Esophagus muscularis mucosa (tissue), 4 donors: ENCODE measurements at regions not wholly inside any gene's neighbourhood (a gene's known extent, or its start where the extent isn't known, plus 50 kb on each side); places are given as distances from the start of the nearest gene placed in this dataset.

Experiments used
- CTCF ChIP-seq, 3 experiments: fragments of 200-600 bp in 2 of 3; fragments of 450-650 bp in 1 of 3; sonication (generic) in 2 of 3; IDR thresholded peaks; one replicate each; pipeline ENCODE4 v1.5.1; 2017 to 2019; ENCODE audit warnings: antibody characterized with exemption in 3 of 3, mild to moderate bottlenecking in 2 of 3, moderate library complexity in 1 of 3
- EP300 ChIP-seq: sonication (generic); formaldehyde crosslinking; IDR thresholded peaks from one replicate; pipeline ENCODE4 v1.6.1; 2017; ENCODE audit warnings: antibody characterized with exemption
- POLR2A ChIP-seq: fragments of 450-650 bp; IDR thresholded peaks from one replicate; pipeline ENCODE4 v1.6.1; 2017; ENCODE audit warnings: antibody characterized with exemption, moderate library complexity, mild to moderate bottlenecking, low read depth
- POLR2AphosphoS5 ChIP-seq, 2 donors: sonication (generic); formaldehyde crosslinking; IDR thresholded peaks; one replicate each; pipeline ENCODE4 v1.6.1; 2017; ENCODE audit warnings: antibody characterized with exemption in 2 of 2

GRCh38 chr10:129373718-129374117, 93.3 kb upstream of the MGMT start:
- TF ChIP-seq EP300 (no peak), CTCF (IDR thresholded peaks at IDR 0.05) (no peak), POLR2AphosphoS5 (IDR thresholded peaks at IDR 0.05) (no peak), POLR2A (no peak)
